Chondrocyte (in vitro differentiated cells): ENCODE measurements at regions not wholly inside any gene's neighbourhood (a gene's known extent, or its start where the extent isn't known, plus 50 kb on each side); places are given as distances from the start of the nearest gene placed in this dataset.

Source experiments
- DNase-seq: peaks from one replicate; pipeline ENCODE4 v3.0.0; 2021; ENCODE audit warnings: mixed read lengths, low spot score
- H3K27ac Mint-ChIP-seq: one replicate; pipeline ENCODE4 v1.8.0; 2021; ENCODE audit warnings: mild to moderate bottlenecking, moderate library complexity, mixed read lengths; ENCODE audit not compliant: unreplicated experiment
- H3K27me3 Mint-ChIP-seq: 2 replicates; pipeline ENCODE4 v1.8.0; 2021; ENCODE audit warnings: low read depth, mixed read lengths
- H3K36me3 Mint-ChIP-seq: 2 replicates; pipeline ENCODE4 v1.8.0; 2021; ENCODE audit warnings: low read depth, mixed read lengths
- H3K4me1 Mint-ChIP-seq: 2 replicates; pipeline ENCODE4 v1.8.0; 2021; ENCODE audit warnings: low read depth, mild to moderate bottlenecking, mixed read lengths
- H3K4me3 Mint-ChIP-seq: one replicate; pipeline ENCODE4 v1.8.0; 2021; ENCODE audit warnings: mild to moderate bottlenecking, moderate library complexity, mixed read lengths; ENCODE audit not compliant: unreplicated experiment
- H3K9me3 Mint-ChIP-seq: 2 replicates; pipeline ENCODE4 v1.8.0; 2021; ENCODE audit warnings: low read depth, mixed read lengths
- TF ChIP-seq, protein P1 (sequence below): fragments of 200-600 bp; sonication (generic); IDR thresholded peaks from 2 replicates; pipeline ENCODE4 v1.5.0; 2021; ENCODE audit warnings: antibody characterized with exemption, mild to moderate bottlenecking, moderate library complexity

DNA sequence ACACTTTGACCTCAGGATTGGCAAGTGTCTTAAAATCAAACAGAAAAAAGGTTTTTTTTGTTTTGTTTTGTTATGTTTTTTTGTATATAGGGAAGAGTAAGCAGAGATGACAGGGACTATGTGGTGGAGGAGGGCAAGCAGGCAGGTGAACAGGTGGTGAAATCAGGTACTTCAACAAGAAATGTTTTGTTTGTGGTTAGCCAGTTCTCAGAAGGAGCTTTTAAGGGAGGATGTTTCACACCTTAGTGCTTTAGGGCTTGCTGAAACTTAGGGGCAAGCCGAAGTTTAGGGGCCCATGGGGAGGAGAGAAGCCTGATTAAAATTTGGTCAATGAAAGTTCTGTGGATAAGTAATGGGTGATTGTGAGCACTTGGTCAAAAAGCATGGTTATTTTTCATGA lies 370.7 kb upstream of the SLCO3A1 start:
- no peaks in the 10 kb centered on the region for H3K36me3 Mint-ChIP-seq
- DNase-seq: no peak
- peaks cover 14% of the 10 kb centered on the region for H3K27me3 Mint-ChIP-seq
- no peaks in the 10 kb centered on the region for H3K4me1 Mint-ChIP-seq
- H3K9me3 Mint-ChIP-seq: peaks cover 5% of the 10 kb centered on the region
- TF ChIP-seq, protein P1, sequence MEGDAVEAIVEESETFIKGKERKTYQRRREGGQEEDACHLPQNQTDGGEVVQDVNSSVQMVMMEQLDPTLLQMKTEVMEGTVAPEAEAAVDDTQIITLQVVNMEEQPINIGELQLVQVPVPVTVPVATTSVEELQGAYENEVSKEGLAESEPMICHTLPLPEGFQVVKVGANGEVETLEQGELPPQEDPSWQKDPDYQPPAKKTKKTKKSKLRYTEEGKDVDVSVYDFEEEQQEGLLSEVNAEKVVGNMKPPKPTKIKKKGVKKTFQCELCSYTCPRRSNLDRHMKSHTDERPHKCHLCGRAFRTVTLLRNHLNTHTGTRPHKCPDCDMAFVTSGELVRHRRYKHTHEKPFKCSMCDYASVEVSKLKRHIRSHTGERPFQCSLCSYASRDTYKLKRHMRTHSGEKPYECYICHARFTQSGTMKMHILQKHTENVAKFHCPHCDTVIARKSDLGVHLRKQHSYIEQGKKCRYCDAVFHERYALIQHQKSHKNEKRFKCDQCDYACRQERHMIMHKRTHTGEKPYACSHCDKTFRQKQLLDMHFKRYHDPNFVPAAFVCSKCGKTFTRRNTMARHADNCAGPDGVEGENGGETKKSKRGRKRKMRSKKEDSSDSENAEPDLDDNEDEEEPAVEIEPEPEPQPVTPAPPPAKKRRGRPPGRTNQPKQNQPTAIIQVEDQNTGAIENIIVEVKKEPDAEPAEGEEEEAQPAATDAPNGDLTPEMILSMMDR: no peak
- H3K4me3 Mint-ChIP-seq: no peak overlapping the region
- H3K27ac Mint-ChIP-seq: no peak overlapping the region

DNA sequence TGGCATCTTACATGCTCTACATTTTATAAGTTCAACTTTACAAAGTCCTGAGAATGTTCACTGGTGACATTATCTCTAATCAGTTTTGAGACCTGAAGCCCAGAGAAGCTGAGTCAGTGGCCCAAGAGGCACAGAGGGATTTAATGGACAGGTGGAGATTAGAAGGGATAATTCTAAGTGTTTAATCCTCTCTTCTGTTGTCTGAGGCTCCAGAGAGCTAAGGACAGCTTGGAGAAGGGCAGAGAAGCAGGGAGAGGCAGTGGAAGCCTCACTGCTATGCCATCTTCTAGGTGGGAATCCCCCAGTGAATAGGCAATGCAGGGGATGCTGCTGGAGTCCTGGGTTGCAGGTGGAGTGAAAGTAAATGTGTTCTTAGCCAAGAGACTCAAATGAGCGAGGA lies 369.4 kb upstream of the SLCO3A1 start:
- DNase-seq: no peak
- no peaks in the 10 kb centered on the region for H3K36me3 Mint-ChIP-seq
- H3K9me3 Mint-ChIP-seq: peaks cover 5% of the 10 kb centered on the region
- H3K27me3 Mint-ChIP-seq: peaks cover 14% of the 10 kb centered on the region
- TF ChIP-seq, protein P1: no peak
- no peaks in the 10 kb centered on the region for H3K4me1 Mint-ChIP-seq
- H3K4me3 Mint-ChIP-seq: no peak overlapping the region
- no peak overlapping the region for H3K27ac Mint-ChIP-seq

DNA sequence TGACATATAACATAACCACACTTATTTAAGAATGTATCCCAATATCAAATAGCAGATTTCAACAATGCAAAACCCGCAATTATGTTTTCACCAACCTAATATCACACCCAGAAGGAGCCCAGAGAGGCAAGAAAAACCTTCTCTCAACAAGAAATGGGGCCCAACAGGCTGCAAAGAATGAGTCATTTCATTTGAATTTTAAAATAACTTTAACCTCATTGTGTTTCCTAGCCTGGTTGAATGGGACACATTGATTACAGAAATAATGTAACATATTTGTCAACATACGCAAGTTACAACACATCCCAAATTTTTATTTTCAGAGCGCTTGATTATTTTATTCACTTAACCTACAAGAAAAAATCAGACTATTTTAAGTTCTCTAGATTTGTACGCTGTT lies 365.1 kb upstream of the SLCO3A1 start:
- no peak for DNase-seq
- H3K27ac Mint-ChIP-seq: no peak overlapping the region
- H3K27me3 Mint-ChIP-seq: peaks cover 11% of the 10 kb centered on the region
- H3K4me1 Mint-ChIP-seq: no peaks in the 10 kb centered on the region
- H3K36me3 Mint-ChIP-seq: no peaks in the 10 kb centered on the region
- H3K4me3 Mint-ChIP-seq: no peak overlapping the region
- peaks cover 2% of the 10 kb centered on the region for H3K9me3 Mint-ChIP-seq
- TF ChIP-seq, protein P1: no peak

DNA sequence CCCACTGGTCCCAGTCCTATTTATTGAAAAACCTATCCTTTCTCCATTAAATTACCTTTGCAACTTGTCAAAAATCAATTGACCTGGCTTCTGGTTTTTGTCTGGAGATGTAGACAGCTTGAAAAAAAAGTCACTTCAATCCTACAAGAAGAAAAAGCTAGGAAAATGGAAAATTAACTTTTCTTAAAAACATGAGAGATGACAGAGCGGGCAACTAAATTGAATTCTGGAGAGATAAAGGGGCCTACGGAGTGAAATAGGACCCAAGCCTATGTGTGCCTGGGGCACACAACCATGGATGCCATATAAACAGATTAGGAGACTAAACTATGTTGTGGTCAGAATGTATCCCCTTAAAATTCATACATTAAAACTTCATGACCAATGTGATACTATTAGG lies 363.3 kb upstream of the SLCO3A1 start:
- DNase-seq: no peak
- Mint-ChIP-seq H3K4me1 (no peaks in the 10 kb centered on the region), H3K27ac (no peak overlapping the region), H3K9me3 (no peaks in the 10 kb centered on the region), H3K4me3 (no peak overlapping the region), H3K36me3 (no peaks in the 10 kb centered on the region), H3K27me3 (no peaks in the 10 kb centered on the region)
- TF ChIP-seq, protein P1: no peak

DNA sequence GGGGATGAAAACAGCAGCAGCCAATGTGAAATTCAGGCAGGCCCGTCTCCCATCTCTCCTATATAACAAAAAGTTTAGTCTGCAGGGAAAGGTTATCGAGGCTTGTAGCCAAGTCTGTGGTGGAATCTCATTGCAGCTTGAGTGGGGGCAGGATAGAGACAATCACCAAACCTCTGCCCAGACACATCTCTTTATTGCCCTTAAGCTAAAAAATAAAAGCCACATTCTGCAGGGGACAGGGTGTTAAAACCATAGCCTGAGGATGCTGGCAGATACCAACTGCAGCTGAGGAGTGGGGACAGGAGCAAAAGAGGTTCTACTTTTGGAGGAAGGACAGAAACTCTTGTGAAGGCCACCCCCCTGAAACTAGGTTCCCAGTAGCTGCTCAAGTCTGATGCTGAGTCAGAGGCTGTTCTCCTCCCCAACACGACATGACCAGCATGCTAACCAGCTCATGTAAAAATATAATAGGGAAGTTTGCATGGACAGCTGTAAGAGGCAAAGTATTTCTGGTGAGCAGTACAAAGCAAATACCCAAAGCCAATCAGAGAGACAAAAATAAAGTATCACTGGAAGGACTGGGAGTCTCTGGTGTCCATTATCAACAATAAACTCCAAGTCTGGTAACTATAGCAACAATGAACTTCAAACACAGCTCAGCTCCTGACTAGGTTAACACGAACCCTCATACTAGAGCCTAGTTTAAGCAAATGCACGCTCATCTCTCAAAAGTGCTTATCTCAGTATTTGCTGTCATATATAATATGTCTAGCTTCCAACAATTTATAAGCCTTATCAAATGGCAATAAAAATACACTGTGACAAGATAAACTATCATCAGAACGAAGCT lies 362.2 kb upstream of the SLCO3A1 start:
- no peaks in the 10 kb centered on the region for H3K36me3 Mint-ChIP-seq
- no peak for DNase-seq
- no peaks in the 10 kb centered on the region for H3K4me1 Mint-ChIP-seq
- H3K27me3 Mint-ChIP-seq: no peaks in the 10 kb centered on the region
- no peak overlapping the region for H3K27ac Mint-ChIP-seq
- H3K4me3 Mint-ChIP-seq: no peak overlapping the region
- no peaks in the 10 kb centered on the region for H3K9me3 Mint-ChIP-seq
- TF ChIP-seq, protein P1: no peak
